Spleen (tissue), 11 donors: ENCODE measurements at regions not wholly inside any gene's neighbourhood (a gene's known extent, or its start where the extent isn't known, plus 50 kb on each side); places are given as distances from the start of the nearest gene placed in this dataset.

Experiments used
- DNase-seq: peaks from one replicate; pipeline ENCODE4 v3.0.0-alpha.2; 2020
- H3K27ac ChIP-seq, 8 donors: fragments of 200-600 bp; sonication (generic) in 7 of 8; 1 replicate in 4 of 8; 2 replicates in 4 of 8; pipeline versions ENCODE4 v1.5.0 to v1.8.0; 2016 to 2021; ENCODE audit warnings: inconsistent platforms in 4 of 8, mild to moderate bottlenecking in 4 of 8, moderate library complexity in 1 of 8
- H3K27me3 ChIP-seq, 7 donors: fragments of 200-600 bp; sonication (generic) in 6 of 7; replicated peaks in 1 of 7; 1 replicate in 4 of 7; 2 replicates in 3 of 7; pipeline versions ENCODE4 v1.5.0 to v1.8.0; 2016 to 2021; ENCODE audit warnings: inconsistent platforms in 3 of 7, mild to moderate bottlenecking in 1 of 7
- H3K36me3 ChIP-seq, 6 donors: fragments of 200-600 bp; sonication (generic) in 5 of 6; 1 replicate in 4 of 6; 2 replicates in 2 of 6; pipeline versions ENCODE4 v1.5.0 to v1.8.0; 2016 to 2021; ENCODE audit warnings: inconsistent platforms in 2 of 6
- H3K4me1 ChIP-seq, 6 donors: fragments of 200-600 bp; sonication (generic) in 5 of 6; 1 replicate in 3 of 6; 2 replicates in 3 of 6; pipeline versions ENCODE4 v1.5.0 to v1.8.0; 2016 to 2021; ENCODE audit warnings: inconsistent platforms in 3 of 6
- H3K4me3 ChIP-seq, 8 donors: fragments of 200-600 bp; sonication (generic) in 7 of 8; 1 replicate in 4 of 8; 2 replicates in 4 of 8; pipeline versions ENCODE4 v1.5.0 to v1.8.0; 2016 to 2021; ENCODE audit warnings: inconsistent platforms in 4 of 8, mild to moderate bottlenecking in 4 of 8, moderate library complexity in 2 of 8
- H3K9me3 ChIP-seq, 8 donors: fragments of 200-600 bp; sonication (generic) in 7 of 8; 1 replicate in 4 of 8; 2 replicates in 4 of 8; pipeline versions ENCODE4 v1.5.0 to v1.8.0; 2016 to 2021; ENCODE audit warnings: inconsistent platforms in 4 of 8
- POLR2A ChIP-seq, 3 donors: fragments of 450-650 bp; IDR thresholded peaks; one replicate each; pipeline ENCODE4 v1.5.1; 2017; ENCODE audit warnings: antibody characterized with exemption in 3 of 3, mild to moderate bottlenecking in 1 of 3
- POLR2AphosphoS5 ChIP-seq, 3 donors: sonication (generic); formaldehyde crosslinking; IDR thresholded peaks; one replicate each; pipeline ENCODE4 v1.5.1; 2017; ENCODE audit warnings: antibody characterized with exemption in 3 of 3
- WGBS, 5 donors: extraction: QIAGEN DNeasy Blood & Tissue Kit in 3 of 5; methylation state at CpG; one replicate each; pipeline versions ENCODE4 v1.1.5 to v1.1.7; 2013 to 2018; 5-methylcytosine and 5-hydroxymethylcytosine counted together
- intact Hi-C: fragments of 100-400 bp; cut with DNase I; formaldehyde crosslinking; loops from one replicate; pipeline ENCODE4 v1.15.0; 2023; ENCODE audit warnings: low total_unique reads
- TF ChIP-seq, protein P1 (sequence below), 11 experiments: fragments of 200-600 bp in 7 of 11; fragments of 450-650 bp in 4 of 11; sonication (generic) in 4 of 11; IDR thresholded peaks in 8 of 11; conservative IDR thresholded peaks in 3 of 11; 1 replicate in 7 of 11; 2 replicates in 4 of 11; pipeline versions ENCODE4 v1.4.0 to v1.8.0; 2016 to 2021; ENCODE audit warnings: antibody characterized with exemption in 11 of 11, inconsistent platforms in 4 of 11, mild to moderate bottlenecking in 1 of 11
- donor health status: healthy with polysubstance abuse.
- donor health status: DM: no; HTN: no; CAD: no; lungs with moderate emphysema.
- donor health status: DM: no; HTN: no; CAD: no.
- donor health status: Bipolar disorder and iron deficiency.
- donor health status: healthy.
- donor health status: DM: no; HTN: no; CAD: no.
- donor health status: DM: yes; HTN: yes; CAD: no.

DNA sequence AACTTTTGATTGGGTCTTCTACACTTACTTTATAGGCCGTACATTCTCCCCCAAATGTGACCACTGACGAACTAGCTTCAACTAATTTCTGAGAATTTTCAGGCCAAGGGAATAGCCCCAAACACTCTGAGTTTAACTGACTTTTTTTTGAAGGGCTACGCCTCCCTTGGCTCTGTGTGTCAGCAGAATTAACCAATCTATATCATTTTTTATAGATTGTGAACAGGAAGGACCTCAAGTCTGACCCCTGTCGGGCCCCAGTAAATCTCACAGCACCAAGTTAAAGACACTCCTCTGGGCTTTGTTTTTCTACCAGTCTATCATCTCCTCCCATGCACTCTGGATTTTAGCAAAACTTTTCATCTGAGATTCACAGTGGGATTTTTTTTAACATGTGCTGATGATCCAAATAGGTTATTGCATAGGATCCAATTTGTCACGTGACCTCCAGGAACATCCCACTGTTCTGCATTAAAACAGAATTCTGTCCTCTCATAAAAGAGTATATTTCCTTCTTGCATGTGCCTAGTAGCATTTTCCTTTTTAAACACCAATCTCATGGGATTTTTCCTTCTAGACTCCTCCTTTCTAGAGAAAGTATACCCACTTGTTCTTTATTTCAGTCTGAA lies 307.1 kb downstream of the OSR1 start:
- WGBS, 5 donors: 81 to 95% (median 85%) methylated on average over 5 of the region's 5 CpGs
- Histone ChIP-seq H3K9me3 (peaks cover 0 to 4% (median 0%) of the 10 kb centered on the region in 8 donors), H3K27me3 (no peaks in the 10 kb centered on the region), H3K4me1 (no peaks in the 10 kb centered on the region), H3K36me3 (no peaks in the 10 kb centered on the region), H3K27ac (no peak overlapping the region), H3K4me3 (no peak overlapping the region)
- intact Hi-C loops: no loop called here
- TF ChIP-seq, protein P1, sequence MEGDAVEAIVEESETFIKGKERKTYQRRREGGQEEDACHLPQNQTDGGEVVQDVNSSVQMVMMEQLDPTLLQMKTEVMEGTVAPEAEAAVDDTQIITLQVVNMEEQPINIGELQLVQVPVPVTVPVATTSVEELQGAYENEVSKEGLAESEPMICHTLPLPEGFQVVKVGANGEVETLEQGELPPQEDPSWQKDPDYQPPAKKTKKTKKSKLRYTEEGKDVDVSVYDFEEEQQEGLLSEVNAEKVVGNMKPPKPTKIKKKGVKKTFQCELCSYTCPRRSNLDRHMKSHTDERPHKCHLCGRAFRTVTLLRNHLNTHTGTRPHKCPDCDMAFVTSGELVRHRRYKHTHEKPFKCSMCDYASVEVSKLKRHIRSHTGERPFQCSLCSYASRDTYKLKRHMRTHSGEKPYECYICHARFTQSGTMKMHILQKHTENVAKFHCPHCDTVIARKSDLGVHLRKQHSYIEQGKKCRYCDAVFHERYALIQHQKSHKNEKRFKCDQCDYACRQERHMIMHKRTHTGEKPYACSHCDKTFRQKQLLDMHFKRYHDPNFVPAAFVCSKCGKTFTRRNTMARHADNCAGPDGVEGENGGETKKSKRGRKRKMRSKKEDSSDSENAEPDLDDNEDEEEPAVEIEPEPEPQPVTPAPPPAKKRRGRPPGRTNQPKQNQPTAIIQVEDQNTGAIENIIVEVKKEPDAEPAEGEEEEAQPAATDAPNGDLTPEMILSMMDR (IDR thresholded peaks at IDR 0.05 in 8 of 11, conservative IDR thresholded peaks at IDR 0.05 in 3 of 11): no peak
- no peak for TF ChIP-seq POLR2A (IDR thresholded peaks at IDR 0.05)
- no peak for TF ChIP-seq POLR2AphosphoS5 (IDR thresholded peaks at IDR 0.05)
- no peak for DNase-seq

DNA sequence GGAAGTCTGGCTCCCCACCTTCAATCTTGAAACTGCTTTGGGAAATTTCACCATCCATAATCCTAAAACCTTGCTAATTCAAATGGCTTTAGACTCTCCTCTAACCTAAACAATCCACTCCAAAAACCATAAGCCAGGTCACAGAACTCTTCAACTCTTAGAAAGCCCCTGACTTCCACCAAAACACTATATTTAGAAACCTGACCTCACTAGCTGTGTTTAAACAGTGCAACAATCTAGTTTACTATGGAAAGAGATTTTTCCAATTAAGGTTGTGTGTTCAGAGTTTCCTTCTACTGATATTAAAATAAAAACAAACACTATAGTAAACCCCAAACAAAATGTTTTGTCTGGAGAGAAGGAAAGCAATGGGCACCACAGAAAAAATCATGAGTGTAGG lies 308.1 kb downstream of the OSR1 start:
- no peak for DNase-seq
- Histone ChIP-seq H3K9me3 (peaks cover 0 to 4% (median 0%) of the 10 kb centered on the region in 8 donors), H3K36me3 (no peaks in the 10 kb centered on the region), H3K4me3 (no peak overlapping the region), H3K27ac (no peak overlapping the region), H3K4me1 (no peaks in the 10 kb centered on the region), H3K27me3 (no peaks in the 10 kb centered on the region)
- intact Hi-C loops: no loop called here
- TF ChIP-seq, protein P1 (IDR thresholded peaks at IDR 0.05 in 8 of 11, conservative IDR thresholded peaks at IDR 0.05 in 3 of 11): no peak
- no peak for TF ChIP-seq POLR2A (IDR thresholded peaks at IDR 0.05)
- TF ChIP-seq POLR2AphosphoS5 (IDR thresholded peaks at IDR 0.05): no peak

GRCh38 chr2:19048593-19049266 lies 309.7 kb downstream of the OSR1 start:
- H3K4me3 ChIP-seq: no peak overlapping the region
- WGBS, 5 donors: 76 to 86% (median 80%) methylated on average over 5 of the region's 5 CpGs
- no peak overlapping the region for H3K27ac ChIP-seq
- DNase-seq: no peak
- no peaks in the 10 kb centered on the region for H3K9me3 ChIP-seq
- TF ChIP-seq, protein P1 (IDR thresholded peaks at IDR 0.05 in 8 of 11, conservative IDR thresholded peaks at IDR 0.05 in 3 of 11): no peak
- TF ChIP-seq POLR2AphosphoS5 (IDR thresholded peaks at IDR 0.05): no peak
- no peak for TF ChIP-seq POLR2A (IDR thresholded peaks at IDR 0.05)
- no peaks in the 10 kb centered on the region for H3K4me1 ChIP-seq
- intact Hi-C loops: no loop called here
- H3K36me3 ChIP-seq: no peaks in the 10 kb centered on the region
- H3K27me3 ChIP-seq: no peaks in the 10 kb centered on the region

DNA sequence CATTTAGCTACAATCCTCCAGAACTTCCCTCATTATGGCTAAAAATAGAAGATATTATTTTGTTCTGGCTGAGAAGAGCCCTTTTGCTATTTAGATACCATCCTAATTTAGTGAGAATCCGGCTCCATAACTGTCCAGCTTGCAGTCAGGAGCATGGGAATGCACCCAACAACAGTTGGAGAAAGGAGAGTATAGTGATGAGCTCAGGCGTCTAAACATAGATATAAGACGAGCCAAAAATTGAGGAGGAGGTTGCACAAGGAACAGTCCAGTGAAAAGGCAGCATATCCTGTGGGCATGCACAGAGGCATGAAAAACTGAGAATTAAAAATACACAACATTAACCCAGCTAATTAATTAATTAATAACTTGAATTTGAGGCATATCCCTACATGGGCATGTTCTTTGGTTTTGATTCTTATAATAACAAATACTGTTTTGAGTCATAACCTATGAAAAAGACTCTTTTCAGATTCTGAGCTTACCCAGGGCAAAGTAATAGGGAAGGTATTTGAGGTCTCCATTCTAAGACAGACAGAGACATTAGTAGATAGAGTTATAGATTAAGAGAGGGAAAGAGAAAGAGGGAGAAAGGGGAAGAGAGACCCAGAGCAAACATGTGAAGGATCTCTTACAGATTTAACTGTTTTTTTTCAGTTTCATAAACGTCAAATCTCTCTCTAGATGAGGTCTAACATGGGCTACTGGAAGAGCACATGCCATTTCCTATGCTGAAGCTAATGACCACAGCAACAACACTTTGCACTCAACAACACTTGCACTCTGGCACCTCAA lies 311.2 kb downstream of the OSR1 start:
- intact Hi-C loops: no loop called here
- H3K27ac ChIP-seq: no peak overlapping the region
- TF ChIP-seq POLR2A (IDR thresholded peaks at IDR 0.05): no peak
- TF ChIP-seq, protein P1 (IDR thresholded peaks at IDR 0.05 in 8 of 11, conservative IDR thresholded peaks at IDR 0.05 in 3 of 11): no peak
- H3K4me3 ChIP-seq: no peak overlapping the region
- H3K4me1 ChIP-seq: no peaks in the 10 kb centered on the region
- no peaks in the 10 kb centered on the region for H3K27me3 ChIP-seq
- DNase-seq: no peak
- no peaks in the 10 kb centered on the region for H3K36me3 ChIP-seq
- no peaks in the 10 kb centered on the region for H3K9me3 ChIP-seq
- 70 to 83% (median 72%) methylated on average over 4 of the region's 4 CpGs for WGBS, 5 donors
